ENCODE measurements at regions not wholly inside any gene's neighbourhood (a gene's known extent, or its start where the extent isn't known, plus 50 kb on each side); places are given as distances from the start of the nearest gene placed in this dataset.

- no peak for TF ChIP-seq POLR2A (IDR thresholded peaks at IDR 0.05)
- TF ChIP-seq CTCF (IDR thresholded peaks at IDR 0.05): no peak
Measured at GRCh38 chr5:56499491-56499890, 266.4 kb upstream of the ANKRD55 start.

Data from testis (tissue), 2 donors.